ENCODE measurements at regions not wholly inside any gene's neighbourhood (a gene's known extent, or its start where the extent isn't known, plus 50 kb on each side); places are given as distances from the start of the nearest gene placed in this dataset.

- no peak for DNase-seq (ENCODE audit: low read depth in 2 of 2)
These were observed 550.2 kb downstream of the LMO4 start for GRCh38 chr1:87878873-87879272.

- no peak for DNase-seq (ENCODE audit: low read depth in 2 of 2)
These were observed 551.5 kb downstream of the LMO4 start for GRCh38 chr1:87880098-87880760.

GRCh38 chr1:87880764-87881163 lies 552.1 kb downstream of the LMO4 start:
- no peak for DNase-seq (ENCODE audit: low read depth in 2 of 2)

DNA sequence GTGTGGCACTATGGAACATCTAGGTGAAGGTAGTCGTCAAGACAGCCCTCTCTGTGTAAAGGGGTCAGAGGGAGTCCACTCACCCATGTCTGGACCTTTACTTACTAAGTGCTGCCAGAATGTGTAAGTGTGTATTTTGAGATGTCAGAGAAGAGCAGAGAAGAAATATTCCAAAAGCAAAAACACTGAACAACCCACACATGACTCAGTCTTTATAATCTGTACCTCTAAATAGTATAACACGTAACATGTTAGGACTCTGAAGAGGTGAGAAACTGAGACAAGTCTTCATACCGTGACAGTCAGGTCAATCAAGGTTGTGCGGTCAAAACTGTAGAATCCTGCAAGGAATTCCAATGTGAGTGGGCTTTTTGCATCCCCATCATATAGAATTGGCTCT lies 555.2 kb downstream of the LMO4 start:
- DNase-seq (ENCODE audit: low read depth in 2 of 2) = no peak

GRCh38 chr1:87884581-87884980 lies 555.9 kb downstream of the LMO4 start:
- DNase-seq (ENCODE audit: low read depth in 2 of 2) = no peak

GRCh38 chr1:87885278-87886025 lies 556.8 kb downstream of the LMO4 start:
- DNase-seq (ENCODE audit: low read depth in 2 of 2) = no peak

DNA sequence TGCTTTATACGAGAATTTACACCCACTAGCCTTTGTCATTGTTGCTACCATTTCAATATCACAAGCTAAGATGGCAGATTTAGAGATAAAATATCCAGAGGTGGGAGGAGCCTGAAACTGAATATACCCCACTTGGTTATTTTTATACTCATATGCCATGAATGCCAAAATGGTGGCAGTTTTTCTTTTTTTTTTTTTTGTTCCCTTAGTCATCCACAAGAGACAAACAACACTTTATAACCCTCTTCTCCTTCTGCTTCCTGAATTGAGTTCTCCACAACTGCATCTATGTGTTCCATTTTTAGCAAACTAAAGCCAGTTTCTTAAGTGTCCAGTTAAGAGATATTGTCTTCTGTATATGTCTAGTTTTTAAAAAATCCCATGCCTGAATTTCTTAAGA lies 558.4 kb downstream of the LMO4 start:
- DNase-seq (ENCODE audit: low read depth in 2 of 2) = no peak

- no peak for DNase-seq (ENCODE audit: low read depth in 2 of 2)
These were observed 559.8 kb downstream of the LMO4 start for GRCh38 chr1:87888446-87888845.

DNA sequence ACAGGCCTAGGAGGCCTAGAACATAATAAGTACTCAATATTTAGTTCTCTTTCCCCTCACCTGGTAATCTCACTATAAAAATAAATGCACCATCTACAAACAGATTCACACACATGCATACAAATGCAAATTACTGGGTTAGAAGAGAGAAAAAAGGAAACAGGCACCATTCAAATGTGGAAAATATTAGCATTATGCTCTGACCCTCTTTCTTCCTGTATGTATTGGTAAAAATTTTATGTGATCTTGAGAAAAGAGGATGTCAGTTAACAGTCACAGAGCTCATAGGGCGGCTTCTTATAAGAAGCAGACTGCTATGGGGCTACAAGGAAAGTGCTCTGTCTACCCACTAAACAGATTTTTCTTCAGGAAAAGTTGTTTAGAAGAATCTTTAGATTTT lies 565.4 kb downstream of the LMO4 start:
- DNase-seq (ENCODE audit: low read depth in 2 of 2) = no peak

DNA sequence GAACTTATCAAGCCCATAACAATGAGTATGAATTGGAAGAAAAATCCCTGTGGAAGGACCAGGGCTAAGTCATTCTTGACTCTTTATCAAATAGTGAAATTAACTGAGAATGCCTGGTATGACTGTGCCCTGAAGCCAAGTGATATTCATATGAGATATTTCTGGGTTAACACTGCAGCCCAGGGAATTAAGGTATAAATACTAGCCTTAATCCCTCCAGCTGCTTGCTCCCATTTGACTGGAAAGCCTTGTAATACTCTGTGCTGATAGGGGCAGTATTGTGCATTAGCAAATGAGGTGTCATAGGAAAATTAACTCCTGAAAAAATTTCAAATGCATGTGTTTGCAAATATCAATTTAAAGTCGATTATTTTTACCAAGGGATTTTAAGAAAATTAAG lies 568.8 kb downstream of the LMO4 start:
- DNase-seq (ENCODE audit: low read depth in 2 of 2) = no peak

GRCh38 chr1:87898431-87898830 lies 569.8 kb downstream of the LMO4 start:
- no peak for DNase-seq (ENCODE audit: low read depth in 2 of 2)

DNA sequence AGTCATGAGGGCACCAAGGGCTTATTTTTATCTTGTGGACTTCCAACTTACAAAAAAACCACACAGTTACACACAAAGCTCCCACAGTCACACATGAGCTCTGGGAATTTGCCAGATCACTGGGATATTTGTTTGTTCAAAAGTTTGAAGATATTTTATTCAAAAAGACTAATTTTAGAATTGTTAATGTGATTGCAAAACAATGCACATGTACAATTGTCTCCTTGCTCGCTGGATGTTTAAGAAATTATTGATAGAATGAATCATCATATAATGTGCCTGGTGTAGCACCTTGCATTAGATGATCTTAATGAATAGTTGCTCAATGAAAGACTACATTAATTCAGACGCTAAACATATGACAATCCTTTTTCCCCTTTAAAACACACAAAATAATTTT lies 570.3 kb downstream of the LMO4 start:
- no peak for DNase-seq (ENCODE audit: low read depth in 2 of 2)

- no peak for DNase-seq (ENCODE audit: low read depth in 2 of 2)
These were observed 571.1 kb downstream of the LMO4 start for GRCh38 chr1:87899746-87900145.

GRCh38 chr1:87902830-87903229 lies 574.1 kb downstream of the LMO4 start:
- no peak for DNase-seq (ENCODE audit: low read depth in 2 of 2)

DNA sequence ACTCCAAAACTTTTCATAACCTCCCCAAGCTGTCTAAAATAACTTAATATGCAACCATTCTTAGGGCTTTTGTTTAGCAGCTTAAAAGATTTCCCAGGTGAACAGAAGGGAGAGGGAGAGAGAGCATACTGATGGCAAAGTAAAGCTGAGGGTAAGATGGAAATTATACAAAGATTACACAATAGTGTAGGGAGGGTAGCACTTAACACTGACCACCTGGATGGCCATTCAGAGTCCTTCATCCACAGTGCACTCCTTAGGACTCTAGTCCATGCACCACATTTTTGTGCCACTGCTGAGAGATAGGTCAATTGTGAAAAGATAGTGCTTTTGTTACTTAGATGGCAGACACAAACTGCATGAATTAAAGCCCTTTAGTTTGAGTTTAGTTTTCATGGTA lies 574.6 kb downstream of the LMO4 start:
- no peak for DNase-seq (ENCODE audit: low read depth in 2 of 2)

DNA sequence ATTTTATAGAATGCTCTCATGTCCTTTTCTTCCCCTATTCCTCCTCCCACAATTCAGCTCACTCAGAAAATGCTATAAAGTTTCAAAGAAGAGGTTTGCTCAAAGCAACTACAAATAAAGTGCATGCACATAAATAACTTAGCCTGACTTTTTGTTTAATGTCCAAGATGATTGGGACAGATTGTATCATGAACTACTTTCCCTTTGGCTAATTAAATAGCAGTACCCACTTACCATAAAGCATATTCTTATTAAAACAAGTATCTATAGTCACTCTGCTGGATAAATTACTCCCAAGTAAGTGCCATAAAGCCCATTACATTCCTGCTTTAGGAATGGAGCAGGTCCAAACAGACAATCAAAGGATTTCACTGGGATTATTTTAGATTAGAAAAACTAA lies 576.0 kb downstream of the LMO4 start:
- DNase-seq (ENCODE audit: low read depth in 2 of 2) = no peak

DNA sequence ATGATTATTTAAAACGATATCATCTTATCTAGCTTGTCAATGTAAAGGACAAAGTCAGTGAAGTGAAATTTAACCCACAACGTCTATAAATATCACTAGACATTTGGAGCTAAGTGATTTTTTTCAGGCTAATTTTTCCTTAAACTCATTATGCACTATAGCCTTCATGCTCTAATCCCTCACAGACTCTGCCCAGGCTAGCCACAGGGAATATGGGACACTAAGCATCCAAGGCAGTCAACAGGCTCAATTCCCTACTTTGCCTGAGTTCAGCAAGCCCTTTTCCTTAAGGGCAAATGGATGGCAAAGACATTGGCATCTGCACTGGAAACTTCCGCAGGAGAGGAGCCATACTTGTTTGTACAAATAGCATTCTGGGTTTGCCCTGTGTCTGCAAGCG lies 577.0 kb downstream of the LMO4 start:
- no peak for DNase-seq (ENCODE audit: low read depth in 2 of 2)

- no peak for DNase-seq (ENCODE audit: low read depth in 2 of 2)
These were observed 577.4 kb downstream of the LMO4 start for GRCh38 chr1:87906078-87906477.

GRCh38 chr1:87913361-87913760 lies 584.7 kb downstream of the LMO4 start:
- DNase-seq (ENCODE audit: low read depth in 2 of 2) = no peak

- no peak for DNase-seq (ENCODE audit: low read depth in 2 of 2)
These were observed 585.7 kb downstream of the LMO4 start for GRCh38 chr1:87914396-87914795.

DNA sequence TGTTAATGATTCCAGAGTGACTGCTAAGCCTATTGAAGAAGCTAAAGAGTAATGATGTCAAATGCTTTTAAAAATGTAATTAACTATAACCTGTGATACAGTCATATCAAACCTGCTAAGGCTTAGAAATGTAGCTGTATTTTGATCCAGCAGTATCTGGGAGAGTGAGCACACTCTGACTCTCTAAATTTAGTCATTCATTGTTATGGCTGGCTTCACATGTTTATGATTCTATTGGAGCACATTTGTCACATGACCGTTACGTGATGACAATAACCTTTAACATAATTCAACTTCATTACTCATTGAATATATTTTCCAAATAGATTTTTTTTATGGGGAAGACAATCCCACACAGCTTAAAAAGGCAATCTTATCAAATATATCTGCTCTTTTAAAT lies 587.1 kb downstream of the LMO4 start:
- no peak for DNase-seq (ENCODE audit: low read depth in 2 of 2)

DNA sequence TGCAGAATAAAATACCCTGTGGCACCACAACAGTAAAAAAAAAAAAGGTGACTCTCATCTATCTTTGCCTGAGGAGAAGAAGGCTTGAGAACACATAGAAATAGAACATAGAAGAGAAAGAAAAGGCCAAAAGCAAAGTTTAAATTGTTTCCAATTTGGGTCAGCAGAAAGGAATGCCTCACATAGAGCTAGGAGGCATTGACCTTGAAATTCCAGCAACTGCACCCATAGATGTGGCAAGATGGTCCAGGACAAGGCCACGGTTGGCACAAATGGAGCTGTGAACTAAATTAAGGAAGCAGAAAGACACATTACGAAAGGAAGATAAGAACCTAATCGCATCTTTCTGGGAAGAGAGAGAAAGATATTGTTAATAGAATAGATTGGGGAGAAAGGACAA lies 588.3 kb downstream of the LMO4 start:
- no peak for DNase-seq (ENCODE audit: low read depth in 2 of 2)

- DNase-seq (ENCODE audit: low read depth in 2 of 2) = no peak
These were observed 589.7 kb downstream of the LMO4 start for GRCh38 chr1:87918398-87918797.

DNA sequence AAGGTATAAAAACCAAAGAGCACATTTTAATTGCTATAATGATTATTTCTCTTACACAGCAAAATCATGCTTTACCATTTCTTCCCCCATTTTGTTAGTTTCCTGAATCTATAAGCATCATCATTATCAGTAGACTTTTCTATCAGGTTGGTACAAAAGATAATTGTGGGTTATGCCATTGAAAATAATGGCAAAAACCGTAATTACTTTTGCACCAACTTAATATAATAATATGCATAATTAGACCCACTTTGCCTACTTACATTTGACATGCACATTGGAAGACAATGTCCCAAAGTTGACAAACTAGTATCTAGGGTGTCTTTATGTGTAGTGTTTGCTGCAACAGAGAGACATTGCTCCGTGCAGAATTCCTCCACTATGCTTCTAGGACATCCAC lies 594.2 kb downstream of the LMO4 start:
- no peak for DNase-seq (ENCODE audit: low read depth in 2 of 2)

Measured in stimulated activated CD4-positive, alpha-beta T cell treated with anti-CD3 and anti-CD28 coated beads, Interleukin-12 subunit alpha, Interleukin-12 subunit beta, amount 100 ng/mL, for 24 hours (primary cell).